ENCODE measurements at regions not wholly inside any gene's neighbourhood (a gene's known extent, or its start where the extent isn't known, plus 50 kb on each side); places are given as distances from the start of the nearest gene placed in this dataset.

GRCh38 chr2:48227617-48228344 is 86.7 kb upstream of the FOXN2 start (continued):
- TF ChIP-seq ADNP (CRISPR knock-in tag; IDR thresholded peaks at IDR 0.05), result 0 out of 2 replicates have a peak, but pooled peaks have one; percentile 47

DNA sequence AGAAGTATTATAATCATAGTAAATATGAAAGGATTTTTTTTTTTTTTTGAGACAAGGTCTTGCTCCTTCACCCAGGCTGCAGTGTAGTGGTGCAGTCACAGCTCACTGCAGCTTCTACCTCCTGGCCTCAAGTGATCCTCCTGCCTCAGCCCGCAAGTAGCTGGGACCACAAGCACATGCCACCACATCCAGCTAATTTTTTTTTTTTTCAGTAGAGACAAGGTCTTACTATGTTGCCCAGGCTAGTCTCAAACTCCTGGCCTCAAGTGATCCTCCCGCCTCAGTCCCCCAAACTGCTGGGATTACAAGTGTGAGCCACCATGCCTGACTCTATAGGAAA is 86.2 kb upstream of the FOXN2 start:
- in situ Hi-C loops (cut with HindIII; ENCODE audit: extremely low pct_ligation_motif_present, low pct_unique_long_range_greater_than_20kb), result no loop called here
- BruUV-seq (replicated peaks), result no TSS peak
- no peak for FAIRE-seq

GRCh38 chr2:48229063-48229462 is 85.4 kb upstream of the FOXN2 start:
- in situ Hi-C loops (cut with HindIII; ENCODE audit: extremely low pct_ligation_motif_present, low pct_unique_long_range_greater_than_20kb), result no loop called here
- Histone ChIP-seq H3K36me3 (replicated peaks in 1 of 2; ENCODE audit: control insufficient read depth in 1 of 2, insufficient read depth in 2 of 2, low read length in 2 of 2) (no peaks in the 10 kb centered on the region), H3K4me1 (ENCODE audit: insufficient read depth, low read length) (peaks cover 30% of the 10 kb centered on the region), H4K20me1 (ENCODE audit: insufficient read depth, low read length) (no peaks in the 10 kb centered on the region), H3K27ac (ENCODE audit: extremely low read length, insufficient read depth, low read length) (no peak overlapping the region), H2AFZ (ENCODE audit: low read length) (no peak overlapping the region), H3K27me3 (ENCODE audit: control insufficient read depth in 1 of 2, insufficient read depth in 2 of 2, low read length in 2 of 2) (no peaks in the 10 kb centered on the region), H3K79me2 (ENCODE audit: insufficient read depth, low read length) (no peaks in the 10 kb centered on the region), H3K4me3 (replicated peaks in 1 of 3; ENCODE audit: insufficient read depth in 1 of 3, low read depth in 2 of 3, low read length in 3 of 3) (no peak overlapping the region), H3K9ac (ENCODE audit: insufficient read depth, low read depth, low read length) (no peak overlapping the region), H3K4me2 (ENCODE audit: low read depth, low read length) (no peak overlapping the region), H3K9me3 (ENCODE audit: low read length) (no peaks in the 10 kb centered on the region)
- DNase-seq (ENCODE audit: low spot score) (no peak), ATAC-seq (no peak), FAIRE-seq (no peak)
- intact Hi-C loops (cut with micrococcal nuclease; ENCODE audit: unreplicated experiment), result loop anchor here (10.0 kb wide), 2 partner anchors 116 to 324 kb away; partner anchors contain the start of gene FBXO11
- no TSS peak for BruUV-seq (replicated peaks)
- POLR2A ChIA-PET, result no interaction called here
- 77% methylated on average over 5 of the region's 5 CpGs for WGBS (ENCODE audit: low lambda C conversion rate)
- CTCF ChIA-PET (ENCODE audit: low intra/inter-chr PET ratio, low total read pairs), result no interaction called here
- TF ChIP-seq ZNF7 (CRISPR knock-in tag; IDR thresholded peaks at IDR 0.05) (peak; percentile 56; the same call in 1 of the 2 replicates), ZSCAN29 (CRISPR knock-in tag; conservative IDR thresholded peaks at IDR 0.05) (0 out of 2 replicates have a peak, but pooled peaks have one; percentile 32), ZMYM3 (CRISPR knock-in tag; IDR thresholded peaks at IDR 0.05) (0 out of 2 replicates have a peak, but pooled peaks have one; percentile 37), HDAC2 (CRISPR knock-in tag; IDR thresholded peaks at IDR 0.05) (0 out of 2 replicates have a peak, but pooled peaks have one; percentile 27), FOXK1 (CRISPR knock-in tag; IDR thresholded peaks at IDR 0.05; ENCODE audit: borderline replicate concordance, low read depth) (no peak), ZMYM2 (CRISPR knock-in tag; IDR thresholded peaks at IDR 0.05) (peak; percentile 58; the same call in 1 of the 2 replicates), ZNF460 (CRISPR knock-in tag; IDR thresholded peaks at IDR 0.05; ENCODE audit: borderline replicate concordance) (0 out of 2 replicates have a peak, but pooled peaks have one; percentile 49), ZNF121 (CRISPR knock-in tag; IDR thresholded peaks at IDR 0.05) (peak; percentile 96), MED8 (CRISPR knock-in tag; IDR thresholded peaks at IDR 0.05; ENCODE audit: insufficient replicate concordance) (no peak), ZNF484 (CRISPR knock-in tag; IDR thresholded peaks at IDR 0.05; ENCODE audit: borderline replicate concordance, low read depth) (0 out of 2 replicates have a peak, but pooled peaks have one; percentile 49), ZSCAN5A (CRISPR knock-in tag; IDR thresholded peaks at IDR 0.05; ENCODE audit: borderline replicate concordance) (peak; percentile 76; the same call in 1 of the 2 replicates), ADNP (CRISPR knock-in tag; IDR thresholded peaks at IDR 0.05) (0 out of 2 replicates have a peak, but pooled peaks have one; percentile 13), HOXA3 (CRISPR knock-in tag; IDR thresholded peaks at IDR 0.05) (0 out of 2 replicates have a peak, but pooled peaks have one; percentile 24), RARA (CRISPR knock-in tag; IDR thresholded peaks at IDR 0.05) (0 out of 2 replicates have a peak, but pooled peaks have one; percentile 6), ZMYM4 (CRISPR knock-in tag; IDR thresholded peaks at IDR 0.05) (peak; percentile 54)

More for the DNA sequence above, 86.2 kb upstream of the FOXN2 start:
- Histone ChIP-seq H3K79me2 (ENCODE audit: insufficient read depth, low read length) (no peaks in the 10 kb centered on the region), H3K27me3 (ENCODE audit: control insufficient read depth in 1 of 2, insufficient read depth in 2 of 2, low read length in 2 of 2) (no peaks in the 10 kb centered on the region), H3K36me3 (replicated peaks in 1 of 2; ENCODE audit: control insufficient read depth in 1 of 2, insufficient read depth in 2 of 2, low read length in 2 of 2) (no peaks in the 10 kb centered on the region), H3K4me1 (ENCODE audit: insufficient read depth, low read length) (peaks cover 33% of the 10 kb centered on the region), H2AFZ (ENCODE audit: low read length) (no peak overlapping the region), H4K20me1 (ENCODE audit: insufficient read depth, low read length) (no peaks in the 10 kb centered on the region), H3K9ac (ENCODE audit: insufficient read depth, low read depth, low read length) (no peak overlapping the region), H3K27ac (ENCODE audit: extremely low read length, insufficient read depth, low read length) (no peak overlapping the region), H3K4me2 (ENCODE audit: low read depth, low read length) (no peak overlapping the region), H3K4me3 (replicated peaks in 1 of 3; ENCODE audit: insufficient read depth in 1 of 3, low read depth in 2 of 3, low read length in 3 of 3) (no peak overlapping the region), H3K9me3 (ENCODE audit: low read length) (no peaks in the 10 kb centered on the region)
- intact Hi-C loops (cut with micrococcal nuclease; ENCODE audit: unreplicated experiment), result loop anchor here (10.0 kb wide), 2 partner anchors 116 to 324 kb away; partner anchors contain the start of gene FBXO11
- 98% methylated on average over 2 of the region's 2 CpGs for WGBS (ENCODE audit: low lambda C conversion rate)
- ChIA-PET POLR2A (interaction anchor here (0.7 kb wide), 1 partner anchor 35 kb away, joined by 3 read pairs; no protein-coding TSS in a partner anchor), CTCF (ENCODE audit: low intra/inter-chr PET ratio, low total read pairs) (no interaction called here)
- TF ChIP-seq ZNF713 (CRISPR knock-in tag; IDR thresholded peaks at IDR 0.05), result no peak
- ATAC-seq, result no peak
- no peak for DNase-seq (ENCODE audit: low spot score)
